ENCODE measurements at regions not wholly inside any gene's neighbourhood (a gene's known extent, or its start where the extent isn't known, plus 50 kb on each side); places are given as distances from the start of the nearest gene placed in this dataset.

GRCh38 chr10:78267598-78267997, 233.9 kb downstream of the RPS24 start:
- TF ChIP-seq CTCF (IDR thresholded peaks at IDR 0.05) (no peak), POLR2A (IDR thresholded peaks at IDR 0.05) (no peak), POLR2AphosphoS5 (IDR thresholded peaks at IDR 0.05) (no peak)
